ENCODE measurements at regions not wholly inside any gene's neighbourhood (a gene's known extent, or its start where the extent isn't known, plus 50 kb on each side); places are given as distances from the start of the nearest gene placed in this dataset.

DNA sequence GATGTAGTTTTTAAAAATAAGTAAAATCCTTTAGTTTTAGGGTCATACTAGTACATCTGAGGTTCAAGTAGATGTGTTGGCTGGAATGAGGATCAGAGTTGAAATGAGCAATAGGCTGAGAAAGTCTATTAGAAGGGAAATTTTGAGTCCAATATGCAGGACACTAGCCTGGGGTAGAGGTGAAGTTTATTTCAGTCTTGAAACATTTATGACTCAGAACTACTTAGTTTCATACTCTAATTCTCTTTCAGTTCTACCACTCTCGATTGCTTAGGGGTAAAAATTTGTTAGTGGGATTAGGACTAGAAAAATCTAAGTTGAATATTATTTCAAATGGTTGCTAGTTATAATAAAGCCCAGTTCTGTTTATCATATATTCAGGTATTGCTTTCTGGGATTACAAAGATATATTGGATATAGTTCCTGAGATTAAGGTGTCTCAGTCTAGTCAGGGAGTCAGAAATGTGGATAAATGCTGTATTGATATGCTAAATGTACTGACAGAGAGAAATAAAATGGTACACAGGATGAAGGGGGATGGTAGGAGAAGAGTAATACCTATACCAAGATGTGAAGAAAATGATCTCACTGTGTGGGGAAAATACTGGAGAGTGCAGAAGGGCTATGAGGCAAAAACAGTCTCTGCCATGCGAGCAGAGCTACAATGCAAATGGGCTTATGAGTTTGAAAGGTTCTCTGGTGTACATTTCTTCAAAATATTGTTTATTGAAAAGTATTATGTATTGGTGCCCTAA, 395.8 kb upstream of the FBXO33 start:
- no peak for TF ChIP-seq POLR2AphosphoS5 (IDR thresholded peaks at IDR 0.05; ENCODE audit: low read depth, low read length)
- TF ChIP-seq TAF1 (IDR thresholded peaks at IDR 0.05; ENCODE audit: borderline replicate concordance, insufficient read depth, low read length): no peak
- TF ChIP-seq FOXP2 (optimal IDR thresholded peaks at IDR 0.05; ENCODE audit: borderline replicate concordance, extremely low read depth, extremely low read length, insufficient read depth): no peak
- no peak for TF ChIP-seq SIN3A (IDR thresholded peaks at IDR 0.05; ENCODE audit: borderline replicate concordance, insufficient read depth, low read length)
- TF ChIP-seq, protein P1, sequence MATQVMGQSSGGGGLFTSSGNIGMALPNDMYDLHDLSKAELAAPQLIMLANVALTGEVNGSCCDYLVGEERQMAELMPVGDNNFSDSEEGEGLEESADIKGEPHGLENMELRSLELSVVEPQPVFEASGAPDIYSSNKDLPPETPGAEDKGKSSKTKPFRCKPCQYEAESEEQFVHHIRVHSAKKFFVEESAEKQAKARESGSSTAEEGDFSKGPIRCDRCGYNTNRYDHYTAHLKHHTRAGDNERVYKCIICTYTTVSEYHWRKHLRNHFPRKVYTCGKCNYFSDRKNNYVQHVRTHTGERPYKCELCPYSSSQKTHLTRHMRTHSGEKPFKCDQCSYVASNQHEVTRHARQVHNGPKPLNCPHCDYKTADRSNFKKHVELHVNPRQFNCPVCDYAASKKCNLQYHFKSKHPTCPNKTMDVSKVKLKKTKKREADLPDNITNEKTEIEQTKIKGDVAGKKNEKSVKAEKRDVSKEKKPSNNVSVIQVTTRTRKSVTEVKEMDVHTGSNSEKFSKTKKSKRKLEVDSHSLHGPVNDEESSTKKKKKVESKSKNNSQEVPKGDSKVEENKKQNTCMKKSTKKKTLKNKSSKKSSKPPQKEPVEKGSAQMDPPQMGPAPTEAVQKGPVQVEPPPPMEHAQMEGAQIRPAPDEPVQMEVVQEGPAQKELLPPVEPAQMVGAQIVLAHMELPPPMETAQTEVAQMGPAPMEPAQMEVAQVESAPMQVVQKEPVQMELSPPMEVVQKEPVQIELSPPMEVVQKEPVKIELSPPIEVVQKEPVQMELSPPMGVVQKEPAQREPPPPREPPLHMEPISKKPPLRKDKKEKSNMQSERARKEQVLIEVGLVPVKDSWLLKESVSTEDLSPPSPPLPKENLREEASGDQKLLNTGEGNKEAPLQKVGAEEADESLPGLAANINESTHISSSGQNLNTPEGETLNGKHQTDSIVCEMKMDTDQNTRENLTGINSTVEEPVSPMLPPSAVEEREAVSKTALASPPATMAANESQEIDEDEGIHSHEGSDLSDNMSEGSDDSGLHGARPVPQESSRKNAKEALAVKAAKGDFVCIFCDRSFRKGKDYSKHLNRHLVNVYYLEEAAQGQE (IDR thresholded peaks at IDR 0.05; ENCODE audit: insufficient read depth in 1 of 2, low read depth in 2 of 2, low read length in 2 of 2): no peak

DNA sequence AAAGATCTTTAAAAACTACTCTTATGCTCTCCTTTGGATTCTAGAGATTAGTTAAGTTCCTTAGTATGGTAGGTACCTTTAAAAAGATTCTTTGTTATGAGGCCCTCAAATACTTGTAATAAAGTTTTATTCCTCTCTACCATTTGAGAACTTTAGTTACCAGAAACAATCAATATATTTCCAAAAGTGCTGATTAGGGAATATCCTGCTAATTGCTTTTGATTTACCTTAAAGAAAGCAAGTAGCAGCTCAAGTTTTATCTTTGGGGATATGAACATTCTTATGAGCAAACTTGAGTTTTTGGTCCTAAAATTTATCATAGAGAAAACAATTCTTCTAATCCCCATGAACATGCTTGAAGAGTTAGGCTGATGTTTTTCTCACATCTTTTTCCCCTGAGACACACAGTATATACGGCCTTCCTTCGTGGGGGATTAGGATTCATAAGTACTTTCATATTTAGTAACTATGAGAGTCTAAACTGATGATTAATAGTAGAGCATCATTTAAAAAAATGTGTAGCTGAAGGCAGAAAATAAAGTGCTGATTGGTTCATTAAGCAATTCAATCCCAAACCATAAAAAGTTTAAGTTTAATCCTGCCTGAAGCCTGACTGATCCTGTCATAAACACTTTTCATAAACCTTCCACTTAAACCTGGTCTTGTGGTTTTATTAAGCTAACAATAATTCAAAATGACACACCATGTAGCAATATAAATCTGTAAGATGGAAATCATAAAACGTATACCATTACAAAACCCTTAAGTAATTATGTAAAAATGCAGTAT, 380.5 kb upstream of the FBXO33 start:
- no peak for TF ChIP-seq TAF1 (IDR thresholded peaks at IDR 0.05; ENCODE audit: borderline replicate concordance, insufficient read depth, low read length)
- TF ChIP-seq, protein P1 (IDR thresholded peaks at IDR 0.05; ENCODE audit: insufficient read depth in 1 of 2, low read depth in 2 of 2, low read length in 2 of 2): no peak
- TF ChIP-seq FOXP2 (optimal IDR thresholded peaks at IDR 0.05; ENCODE audit: borderline replicate concordance, extremely low read depth, extremely low read length, insufficient read depth): no peak
- TF ChIP-seq POLR2AphosphoS5 (IDR thresholded peaks at IDR 0.05; ENCODE audit: low read depth, low read length): no peak
- no peak for TF ChIP-seq SIN3A (IDR thresholded peaks at IDR 0.05; ENCODE audit: borderline replicate concordance, insufficient read depth, low read length)

DNA sequence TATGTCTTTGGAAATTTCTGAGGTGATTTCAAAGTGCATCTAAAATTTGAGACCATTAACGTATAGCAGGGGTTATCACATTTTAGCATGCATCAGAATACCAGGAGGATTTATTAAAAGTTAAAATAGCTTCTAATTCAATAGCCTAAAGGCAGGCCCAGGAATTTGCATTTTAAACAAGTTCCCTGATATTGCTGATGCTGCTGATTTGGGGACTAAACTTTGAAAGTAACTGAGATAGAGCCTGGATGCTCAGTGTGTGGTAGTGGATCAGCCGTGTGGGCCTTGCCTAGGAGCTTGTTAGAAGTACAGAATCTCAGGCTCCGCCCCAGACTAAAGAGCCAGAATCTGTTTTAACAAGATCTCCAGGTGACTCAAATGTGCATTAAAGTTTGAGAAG, 375.0 kb upstream of the FBXO33 start:
- TF ChIP-seq POLR2AphosphoS5 (IDR thresholded peaks at IDR 0.05; ENCODE audit: low read depth, low read length) (no peak), SIN3A (IDR thresholded peaks at IDR 0.05; ENCODE audit: borderline replicate concordance, insufficient read depth, low read length) (no peak), TAF1 (IDR thresholded peaks at IDR 0.05; ENCODE audit: borderline replicate concordance, insufficient read depth, low read length) (no peak), FOXP2 (optimal IDR thresholded peaks at IDR 0.05; ENCODE audit: borderline replicate concordance, extremely low read depth, extremely low read length, insufficient read depth) (no peak)
- TF ChIP-seq, protein P1 (IDR thresholded peaks at IDR 0.05; ENCODE audit: insufficient read depth in 1 of 2, low read depth in 2 of 2, low read length in 2 of 2): no peak

DNA sequence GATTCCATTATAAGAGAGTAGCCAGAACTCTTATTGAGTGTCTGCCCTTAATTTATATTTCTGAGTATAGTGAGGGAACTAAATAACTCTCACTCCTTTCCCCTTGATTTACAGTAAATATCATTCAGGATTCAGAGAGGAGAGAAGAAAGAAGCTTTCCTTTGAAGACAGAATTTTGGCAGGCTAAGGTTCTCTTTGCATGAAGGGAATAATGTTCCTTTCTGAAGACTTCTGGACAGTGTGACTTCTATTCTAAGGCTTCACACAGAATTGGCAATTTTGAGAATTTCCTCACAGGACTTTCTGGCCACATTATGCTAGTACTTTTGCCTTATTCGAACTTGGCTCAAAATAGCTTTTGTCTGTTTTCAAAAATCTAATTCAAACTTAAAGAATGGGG, 352.2 kb upstream of the FBXO33 start:
- TF ChIP-seq, protein P1 (IDR thresholded peaks at IDR 0.05; ENCODE audit: insufficient read depth in 1 of 2, low read depth in 2 of 2, low read length in 2 of 2): no peak
- TF ChIP-seq TAF1 (IDR thresholded peaks at IDR 0.05; ENCODE audit: borderline replicate concordance, insufficient read depth, low read length): no peak
- no peak for TF ChIP-seq SIN3A (IDR thresholded peaks at IDR 0.05; ENCODE audit: borderline replicate concordance, insufficient read depth, low read length)
- TF ChIP-seq FOXP2 (optimal IDR thresholded peaks at IDR 0.05; ENCODE audit: borderline replicate concordance, extremely low read depth, extremely low read length, insufficient read depth): no peak
- no peak for TF ChIP-seq POLR2AphosphoS5 (IDR thresholded peaks at IDR 0.05; ENCODE audit: low read depth, low read length)

Data from PFSK-1 (cell line).